K562 (cell line): ENCODE measurements at regions not wholly inside any gene's neighbourhood (a gene's known extent, or its start where the extent isn't known, plus 50 kb on each side); places are given as distances from the start of the nearest gene placed in this dataset.

Experiments used
- ATAC-seq: fragments of 200-7000 bp; cut with Tn5 transposase; 3 replicates; pipeline ENCODE4 v1.9.1; 2020; ENCODE audit warnings: moderate library complexity
- BruUV-seq: library from RNA; stranded (reverse); fragments of 400-500 nt; replicated peaks from 2 replicates; lab custom pipeline; 2021; lab: Mats Ljungman, UMichigan
- CTCF ChIA-PET: fragments of 300-600 bp; formaldehyde crosslinking; extraction: SDS; loops from one replicate; lab custom pipeline; 2021; ENCODE audit warnings: low intra/inter-chr PET ratio; lab: Yijun Ruan, JAX
- POLR2A ChIA-PET: fragments of 300-600, 350-650 bp; sonication (Branson Sonifier 250); formaldehyde crosslinking; extraction: SDS; loops from one replicate; lab custom pipeline; 2021; ENCODE audit warnings: antibody characterized with exemption, inconsistent platforms; lab: Yijun Ruan, JAX
- DNase-seq, 4 experiments: peaks; one replicate each; pipeline versions ENCODE4 v3.0.0 to v3.0.0-alpha.2; 2011 to 2018; ENCODE audit warnings: low spot score in 3 of 4, mixed read lengths in 3 of 4; ENCODE audit errors: extremely low read depth in 1 of 4
- FAIRE-seq: peaks from 2 replicates; lab custom pipeline; 2011; peaks lifted over from hg19 to GRCh38; lab: Jason Lieb, UNC
- H2AFZ ChIP-seq: 2 replicates; pipeline ENCODE4 v1.6.0; 2011; ENCODE audit warnings: low read depth, low read length, control low read depth, inconsistent platforms
- H3K27ac ChIP-seq: fragments of 200-600 bp; 3 replicates; pipeline ENCODE4 v1.8.0; 2011; ENCODE audit warnings: low read depth, mild to moderate bottlenecking, control low read depth, inconsistent platforms, low read length, moderate library complexity, mixed read lengths; ENCODE audit errors: extremely low read depth
- H3K27me3 ChIP-seq, 2 experiments: fragments of 300-600 bp in 1 of 2; 2 replicates in 1 of 2; 3 replicates in 1 of 2; pipeline versions ENCODE4 v1.6.0 to v1.8.0; 2011; ENCODE audit warnings: inconsistent platforms in 2 of 2, low read length in 2 of 2, mild to moderate bottlenecking in 1 of 2, mixed read lengths in 1 of 2, moderate library complexity in 1 of 2; ENCODE audit not compliant: control insufficient read depth in 2 of 2, insufficient read depth in 2 of 2
- H3K36me3 ChIP-seq: fragments of 300-600 bp; 3 replicates; pipeline ENCODE4 v1.8.0; 2011; ENCODE audit warnings: mild to moderate bottlenecking, low read length, inconsistent platforms; ENCODE audit not compliant: control insufficient read depth, insufficient read depth
- H3K4me1 ChIP-seq, 2 experiments: fragments of 200-600 bp in 1 of 2; replicated peaks in 1 of 2; 2 replicates in 1 of 2; 3 replicates in 1 of 2; pipeline versions ENCODE4 v1.5.1 to v1.8.0; 2011; ENCODE audit warnings: inconsistent platforms in 2 of 2, low read length in 2 of 2, mild to moderate bottlenecking in 1 of 2, mixed read lengths in 1 of 2, moderate library complexity in 1 of 2; ENCODE audit not compliant: control insufficient read depth in 2 of 2, insufficient read depth in 2 of 2
- H3K4me2 ChIP-seq: 2 replicates; pipeline ENCODE4 v1.6.1; 2011; ENCODE audit warnings: low read length, control low read depth, inconsistent platforms, mixed read lengths; ENCODE audit not compliant: insufficient read depth
- H3K4me3 ChIP-seq: fragments of 200-600 bp; sonication (generic), shearing (Covaris generic); 2 replicates; pipeline ENCODE4 v1.5.1; 2016; ENCODE audit warnings: control low read depth, inconsistent platforms
- H3K79me2 ChIP-seq: fragments of 200-600 bp; 3 replicates; pipeline ENCODE4 v1.8.0; 2011; ENCODE audit warnings: low read length, inconsistent platforms; ENCODE audit not compliant: control insufficient read depth, insufficient read depth
- H3K9ac ChIP-seq, 2 experiments: 2 replicates each; pipeline versions ENCODE4 v1.6.0 to v1.6.1; 2011; ENCODE audit warnings: low read depth in 2 of 2, low read length in 2 of 2, control low read depth in 1 of 2, inconsistent platforms in 1 of 2, mild to moderate bottlenecking in 1 of 2, mixed read lengths in 1 of 2; ENCODE audit not compliant: insufficient read depth in 1 of 2
- H3K9me1 ChIP-seq: one replicate; pipeline ENCODE4 v1.6.0; 2011; ENCODE audit warnings: inconsistent platforms, mild to moderate bottlenecking, low read length, moderate library complexity; ENCODE audit not compliant: control insufficient read depth, insufficient read depth
- H3K9me3 ChIP-seq: replicated peaks from 2 replicates; pipeline ENCODE4 v1.5.1; 2011; ENCODE audit warnings: low read depth, low read length, inconsistent platforms; ENCODE audit not compliant: control insufficient read depth, insufficient read depth
- H4K20me1 ChIP-seq: replicated peaks from 2 replicates; pipeline ENCODE4 v1.6.1; 2011; ENCODE audit warnings: low read length, inconsistent platforms, mixed read lengths; ENCODE audit not compliant: control insufficient read depth, insufficient read depth
- ATF7 ChIP-seq: fragments of 450-650 bp; IDR thresholded peaks from 2 replicates; pipeline ENCODE4 v1.7.1; 2014; ENCODE audit warnings: mild to moderate bottlenecking, moderate library complexity
- CBX1 ChIP-seq: sonication (generic); IDR thresholded peaks from 2 replicates; pipeline ENCODE4 v1.6.1; 2016; ENCODE audit warnings: antibody characterized with exemption, low read depth, mild to moderate bottlenecking
- DEAF1 ChIP-seq: fragments of 450-650 bp; formaldehyde crosslinking; IDR thresholded peaks from 2 replicates; pipeline ENCODE4 v1.4.0; 2020; ENCODE audit warnings: mild to moderate bottlenecking, moderate library complexity
- DNMT1 ChIP-seq: fragments of 450-650 bp; IDR thresholded peaks from 2 replicates; pipeline ENCODE4 v1.6.1; 2016; ENCODE audit warnings: antibody characterized with exemption, mild to moderate bottlenecking
- GABPA ChIP-seq: fragments of 200-800 bp; sonication (Bioruptor generic); conservative IDR thresholded peaks from 2 replicates; pipeline ENCODE4 v1.6.1; 2016; ENCODE audit warnings: low read depth, missing genetic modification characterization, missing compliant biosample characterization
- GTF2B ChIP-seq: IDR thresholded peaks from 2 replicates; pipeline ENCODE4 v1.6.1; 2011; ENCODE audit not compliant: insufficient read length; ENCODE audit errors: extremely low read depth
- HBP1 ChIP-seq: fragments of 450-650 bp; formaldehyde crosslinking; IDR thresholded peaks from 2 replicates; pipeline ENCODE4 v1.4.0; 2022; ENCODE audit warnings: missing genetic modification characterization
- KLF16 ChIP-seq: IDR thresholded peaks from 2 replicates; pipeline ENCODE4 v1.6.1; 2016; ENCODE audit warnings: antibody characterized with exemption
- NCOR1 ChIP-seq: fragments of 450-650 bp; IDR thresholded peaks from 2 replicates; pipeline ENCODE4 v1.6.1; 2016; ENCODE audit warnings: mild to moderate bottlenecking, moderate library complexity
- RBBP5 ChIP-seq: fragments of 200-600 bp; sonication (generic); IDR thresholded peaks from 2 replicates; pipeline ENCODE4 v1.6.1; 2012; ENCODE audit warnings: borderline replicate concordance, mild to moderate bottlenecking, low read length, control low read depth, inconsistent platforms; ENCODE audit not compliant: insufficient read depth, poor library complexity, severe bottlenecking
- TOE1 ChIP-seq, 2 experiments: fragments of 450-650 bp in 1 of 2; sonication (generic) in 1 of 2; formaldehyde crosslinking in 1 of 2; IDR thresholded peaks; 2 replicates each; pipeline versions ENCODE4 v1.7.1 to v1.8.0; 2016 to 2022; ENCODE audit warnings: borderline replicate concordance in 2 of 2, mild to moderate bottlenecking in 2 of 2, antibody characterized with exemption in 1 of 2, inconsistent platforms in 1 of 2, low read depth in 1 of 2, missing genetic modification reagents in 1 of 2, moderate library complexity in 1 of 2
- TRIM25 ChIP-seq: fragments of 450-650 bp; IDR thresholded peaks from 2 replicates; pipeline ENCODE4 v1.7.0; 2016; ENCODE audit warnings: borderline replicate concordance
- ZNF232 ChIP-seq: sonication (generic); formaldehyde crosslinking; IDR thresholded peaks from 2 replicates; pipeline ENCODE4 v1.8.0; 2022; ENCODE audit warnings: mild to moderate bottlenecking, missing genetic modification reagents
- ZNF780A ChIP-seq: fragments of 250-450 bp; sonication (Bioruptor Pico); IDR thresholded peaks from 2 replicates; pipeline ENCODE4 v1.5.0; 2021; ENCODE audit warnings: mild to moderate bottlenecking
- WGBS: fragments of 100-300 bp; shearing (Covaris generic); methylation state at CpG from one replicate; pipeline ENCODE4 v1.1.6; 2016; ENCODE audit warnings: low coverage, mixed read lengths; ENCODE audit not compliant: insufficient coverage; ENCODE audit errors: missing lambda C conversion rate; 5-methylcytosine and 5-hydroxymethylcytosine counted together
- in situ Hi-C: fragments of 300-500 bp; cut with MboI; formaldehyde crosslinking; loops from 4 replicates; pipeline ENCODE4 v1.15.0; 2018; ENCODE audit warnings: inconsistent platforms, mixed read lengths
- intact Hi-C: fragments of 100-400 bp; cut with micrococcal nuclease; formaldehyde crosslinking; loops from 2 replicates; pipeline ENCODE4 v1.14.2; 2022

GRCh38 chr14:87524011-87524410 is 469.0 kb downstream of the GALC start (continued):
- TF ChIP-seq TRIM25: no peak

- ChIA-PET POLR2A (no interaction called here), CTCF (no interaction called here)
- intact Hi-C loops: no loop called here
- no peaks in the 10 kb centered on the region for H3K79me2 ChIP-seq
- no peaks in the 10 kb centered on the region for H3K9me3 ChIP-seq
- no peak overlapping the region for H3K27ac ChIP-seq
- H3K9ac ChIP-seq: no peak overlapping the region
- no peaks in the 10 kb centered on the region for H3K4me1 ChIP-seq
- H3K27me3 ChIP-seq: no peaks in the 10 kb centered on the region
- no peaks in the 10 kb centered on the region for H3K36me3 ChIP-seq
- no peak overlapping the region for H2AFZ ChIP-seq
- FAIRE-seq (no peak), ATAC-seq (no peak), DNase-seq (no peak)
- no TSS peak for BruUV-seq
- H4K20me1 ChIP-seq: no peaks in the 10 kb centered on the region
- WGBS: 0% methylated on average over 1 of the region's 1 CpG
- H3K4me3 ChIP-seq: no peak overlapping the region
- in situ Hi-C loops: no loop called here
- no peak overlapping the region for H3K4me2 ChIP-seq
- no peaks in the 10 kb centered on the region for H3K9me1 ChIP-seq
- TF ChIP-seq ZNF780A (CRISPR knock-in tag) (no peak), ZNF232 (CRISPR knock-in tag) (no peak), NCOR1 (no peak), TOE1 (IDR thresholded peaks at IDR 0.05; ENCODE audit: borderline replicate concordance) (no peak), TOE1 (CRISPR knock-in tag; IDR thresholded peaks at IDR 0.05; ENCODE audit: borderline replicate concordance, low read depth) (no peak), CBX1 (no peak), KLF16 (no peak), DEAF1 (CRISPR knock-in tag) (no peak), ATF7 (no peak), DNMT1 (no peak), GABPA (tag) (no peak), GTF2B (no peak), RBBP5 (no peak), HBP1 (no peak)
These were observed 470.4 kb downstream of the GALC start for GRCh38 chr14:87522575-87522974.
